Stimulated activated naive CD4-positive, alpha-beta T cell (primary cell): ENCODE measurements at regions not wholly inside any gene's neighbourhood (a gene's known extent, or its start where the extent isn't known, plus 50 kb on each side); places are given as distances from the start of the nearest gene placed in this dataset.

ENCODE experiments used
- DNase-seq, 6 experiments: peaks; one replicate each; lab custom pipeline; 2025; lab: John Stamatoyannopoulos, UW

DNA sequence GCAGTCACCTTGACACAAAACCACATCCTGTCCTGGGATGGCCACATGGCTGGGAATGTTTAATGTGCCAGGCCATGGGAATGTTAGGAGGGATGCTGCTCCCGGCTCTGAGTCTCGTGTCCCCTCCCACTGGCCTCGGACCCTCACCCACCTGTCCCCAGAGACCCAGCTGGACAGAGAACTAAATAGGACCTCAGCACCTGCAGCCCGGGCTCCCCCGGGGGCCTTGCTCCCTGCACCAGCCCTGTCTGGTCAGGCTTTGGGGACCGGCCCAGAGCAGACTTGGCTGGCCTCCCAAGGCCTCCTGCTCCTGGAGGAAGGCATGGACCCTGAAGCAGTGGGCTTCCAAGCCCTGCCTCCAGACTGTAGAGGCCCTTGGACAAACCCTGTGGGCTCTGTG is 100.0 kb upstream of the IQSEC1 start:
- no peak for DNase-seq

DNA sequence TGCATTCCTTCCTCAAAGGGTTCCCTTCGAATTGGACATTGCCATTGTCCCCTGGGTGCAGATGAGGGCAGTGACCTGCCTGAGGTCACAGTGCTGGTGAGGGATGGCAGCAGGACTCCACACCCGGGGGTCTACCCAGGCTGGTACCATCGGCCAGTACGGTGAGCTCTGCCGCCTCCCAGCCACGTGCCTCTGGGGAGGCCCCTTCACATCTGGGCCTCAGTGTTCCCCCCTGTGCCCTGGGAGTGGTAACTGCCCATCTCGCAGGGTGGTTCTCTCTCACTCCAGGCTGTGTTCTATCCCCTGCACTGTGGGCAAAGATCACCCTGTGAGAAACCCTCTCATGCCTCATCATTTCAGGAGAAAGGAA is 99.4 kb upstream of the IQSEC1 start:
- DNase-seq = no peak

DNA sequence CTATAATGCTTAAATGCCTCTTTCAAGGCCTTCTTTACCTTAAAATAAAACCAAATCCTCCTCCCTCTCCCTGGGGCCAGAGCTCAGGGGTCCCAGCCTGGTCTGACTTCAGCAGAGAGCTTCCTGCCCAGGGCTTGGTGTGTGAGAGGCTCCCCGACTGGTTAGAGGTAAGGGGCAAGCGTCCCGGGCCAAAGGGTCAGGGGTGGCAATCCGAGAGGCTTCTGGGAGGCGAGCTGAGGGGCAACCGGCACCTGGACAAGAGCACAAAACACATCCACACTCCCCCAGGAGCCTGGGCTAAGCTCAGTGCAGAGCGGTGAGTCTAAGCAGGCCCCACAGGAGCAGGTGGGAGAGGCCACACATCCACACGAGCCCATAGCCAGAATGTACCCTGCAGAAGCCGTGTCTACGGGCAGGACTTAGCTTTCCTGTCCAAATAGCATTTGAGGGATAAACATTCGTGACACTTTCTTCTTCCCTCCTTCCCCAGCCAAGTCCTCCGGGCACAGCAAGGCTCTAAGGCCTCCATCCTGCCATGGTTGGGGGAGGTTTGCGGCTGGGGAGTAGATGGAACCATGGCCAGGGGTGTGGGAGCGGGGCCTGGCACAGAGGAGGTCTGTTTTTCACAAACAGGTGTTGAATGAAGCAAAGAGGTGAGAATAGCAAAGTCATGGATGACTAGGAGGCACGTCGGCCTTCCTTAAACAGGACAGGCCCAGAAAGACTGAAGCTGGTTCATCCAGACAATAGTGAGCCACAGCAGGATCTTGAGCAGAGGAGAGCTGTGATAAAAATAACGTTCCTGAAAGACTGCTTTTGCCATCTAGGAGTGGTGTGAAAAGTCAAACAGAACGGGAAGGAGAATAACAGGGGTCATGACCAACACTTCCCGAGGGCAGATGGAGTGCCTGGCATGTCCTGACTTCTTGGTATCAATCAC is 98.7 kb upstream of the IQSEC1 start:
- no peak for DNase-seq

DNA sequence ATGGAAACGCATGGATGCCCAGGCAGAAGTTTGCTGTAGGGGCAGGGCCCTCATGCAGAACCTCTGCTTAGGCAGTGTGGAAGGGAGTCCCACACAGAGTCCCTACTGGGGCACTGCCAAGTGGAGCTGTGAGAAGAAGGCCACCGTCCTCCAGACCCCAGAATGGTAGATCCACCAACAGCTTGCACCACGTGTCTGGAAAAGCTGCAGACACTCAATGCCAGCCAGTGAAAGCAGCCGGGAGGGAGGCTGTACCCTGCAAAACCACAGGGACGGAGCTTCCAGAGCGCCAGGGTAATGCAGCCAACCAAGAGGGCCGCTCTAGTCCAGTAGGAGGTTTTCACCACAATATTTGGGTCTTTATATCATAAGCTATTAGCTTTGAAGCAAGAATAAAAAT is 97.1 kb upstream of the IQSEC1 start:
- DNase-seq = no peak

DNA sequence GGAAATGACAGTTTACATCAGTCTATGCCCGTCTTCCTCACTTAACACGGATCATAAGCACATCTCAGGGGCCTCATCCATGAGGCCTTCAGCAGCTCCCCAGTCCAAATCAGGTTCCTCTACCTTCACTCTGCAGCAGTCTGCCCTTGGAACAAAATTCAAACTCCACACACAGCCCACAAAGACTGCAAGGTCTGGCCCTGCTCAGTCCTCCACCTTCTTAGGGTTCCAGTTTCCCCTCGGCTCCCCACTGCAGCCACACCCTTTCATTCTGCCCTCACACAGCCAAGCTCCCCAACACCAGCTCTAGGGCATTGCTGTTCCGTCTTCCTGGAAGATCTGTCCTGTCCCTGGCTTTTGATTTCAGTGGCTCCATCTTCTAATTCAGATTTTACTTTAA is 95.2 kb upstream of the IQSEC1 start:
- no peak for DNase-seq

DNA sequence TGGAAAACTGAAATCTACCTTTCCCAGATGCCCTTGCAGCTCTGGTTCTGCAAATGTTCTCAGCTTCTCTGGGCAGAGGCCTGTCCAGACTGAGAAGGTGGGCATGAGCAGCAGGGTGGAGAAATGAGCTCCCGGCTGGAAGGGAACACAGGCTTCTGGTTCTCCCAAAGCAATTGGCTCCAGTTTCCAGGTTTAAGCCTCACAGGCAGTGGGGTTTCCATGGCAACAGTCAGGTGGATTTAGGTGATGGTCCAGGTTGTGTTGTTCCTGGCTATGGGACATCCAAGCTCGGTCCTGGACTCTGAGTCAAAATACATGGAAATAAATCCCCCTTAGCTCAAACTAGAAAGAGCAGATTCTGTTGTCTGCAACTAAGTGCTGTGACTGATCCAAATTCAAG is 94.6 kb upstream of the IQSEC1 start:
- DNase-seq = no peak

DNA sequence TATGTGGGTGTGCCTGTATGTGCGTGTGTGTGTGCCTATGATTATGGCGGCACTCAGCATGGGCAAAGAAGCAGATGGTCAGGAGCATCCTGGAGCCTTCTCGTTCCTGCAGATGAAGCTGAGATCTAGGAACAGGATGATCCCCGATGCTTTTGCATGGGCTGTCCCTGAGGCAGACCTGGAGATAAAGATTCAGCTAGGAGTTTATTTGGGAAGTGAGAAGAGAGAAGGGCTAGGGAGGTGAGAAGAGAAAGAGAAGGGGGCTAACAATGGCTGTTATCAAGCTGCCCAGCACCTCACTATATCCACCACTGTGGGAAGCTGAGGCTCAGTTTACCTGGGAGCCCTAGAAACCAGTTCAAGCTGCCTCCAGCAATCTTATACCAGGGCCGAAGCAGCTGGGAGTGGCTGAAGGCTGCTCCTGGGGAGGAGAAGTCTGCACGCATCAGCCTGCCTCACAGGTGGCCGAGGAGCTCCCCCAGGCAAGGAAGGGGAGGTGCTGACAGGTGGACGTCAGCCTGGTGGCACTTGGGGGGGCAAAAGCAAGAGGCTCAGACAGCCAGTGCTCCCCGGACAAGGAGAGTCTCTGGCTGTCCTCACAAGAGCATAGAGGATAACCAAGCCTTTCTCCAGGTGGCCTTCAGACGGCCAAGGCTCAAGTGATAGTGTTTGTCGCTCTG is 94.0 kb upstream of the IQSEC1 start:
- DNase-seq = no peak

DNA sequence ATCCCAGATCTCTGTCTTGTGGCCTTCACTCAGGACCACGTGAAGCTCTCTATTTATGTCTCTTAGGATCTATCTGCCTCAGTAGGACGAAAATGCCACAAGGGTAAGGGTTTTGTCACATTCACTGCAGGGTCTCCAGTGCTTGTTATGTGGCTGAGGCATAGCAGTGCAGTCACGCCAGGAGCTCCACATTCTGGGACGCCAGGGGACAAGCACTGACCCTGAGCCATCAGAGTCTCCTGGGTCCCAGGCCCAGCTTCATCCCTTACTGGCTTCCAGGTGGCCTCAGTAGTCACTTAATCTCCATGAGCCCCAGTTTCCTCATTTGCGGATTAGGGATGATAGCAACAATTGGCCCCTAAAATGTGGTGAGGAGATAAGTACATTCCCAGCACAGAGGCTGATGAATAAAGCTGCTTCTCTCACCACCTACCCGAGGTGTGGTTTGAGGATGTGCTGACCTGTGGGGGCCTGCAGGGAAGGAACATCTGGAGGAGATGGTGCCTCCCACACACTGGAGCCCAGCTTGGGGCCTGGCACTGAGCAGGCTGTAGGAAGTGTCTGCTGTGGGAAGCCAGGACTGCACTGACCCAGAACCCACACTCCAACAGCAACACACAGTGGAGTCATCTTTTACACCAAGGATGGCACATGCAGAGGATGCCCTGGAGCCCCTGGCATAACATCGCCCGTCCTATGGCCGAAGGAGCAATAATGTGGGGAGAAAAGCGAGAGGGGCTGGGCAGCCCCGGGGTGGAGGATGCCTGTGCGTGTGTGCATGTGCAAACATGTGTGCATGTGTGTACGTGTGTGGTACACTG is 93.2 kb upstream of the IQSEC1 start:
- no peak for DNase-seq

DNA sequence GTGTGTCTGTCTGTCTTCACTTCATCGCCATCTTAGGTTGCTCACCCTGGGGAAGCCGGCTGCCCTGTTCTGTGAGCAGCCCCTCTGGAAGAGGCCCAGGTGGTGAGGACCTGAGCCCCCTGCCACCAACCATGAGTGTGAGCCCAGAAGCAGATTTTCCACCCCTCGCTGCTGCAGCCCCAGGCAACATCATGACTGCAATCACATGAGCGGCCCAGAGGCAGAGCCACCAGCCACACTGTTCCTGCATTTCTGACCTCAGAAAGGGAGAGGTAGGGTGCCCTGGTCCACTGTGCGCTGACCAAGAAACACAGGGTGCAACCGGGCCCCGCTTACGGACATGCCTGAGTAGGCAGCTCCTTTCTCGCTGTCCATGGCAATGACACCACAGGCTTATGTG is 92.3 kb upstream of the IQSEC1 start:
- no peak for DNase-seq

DNA sequence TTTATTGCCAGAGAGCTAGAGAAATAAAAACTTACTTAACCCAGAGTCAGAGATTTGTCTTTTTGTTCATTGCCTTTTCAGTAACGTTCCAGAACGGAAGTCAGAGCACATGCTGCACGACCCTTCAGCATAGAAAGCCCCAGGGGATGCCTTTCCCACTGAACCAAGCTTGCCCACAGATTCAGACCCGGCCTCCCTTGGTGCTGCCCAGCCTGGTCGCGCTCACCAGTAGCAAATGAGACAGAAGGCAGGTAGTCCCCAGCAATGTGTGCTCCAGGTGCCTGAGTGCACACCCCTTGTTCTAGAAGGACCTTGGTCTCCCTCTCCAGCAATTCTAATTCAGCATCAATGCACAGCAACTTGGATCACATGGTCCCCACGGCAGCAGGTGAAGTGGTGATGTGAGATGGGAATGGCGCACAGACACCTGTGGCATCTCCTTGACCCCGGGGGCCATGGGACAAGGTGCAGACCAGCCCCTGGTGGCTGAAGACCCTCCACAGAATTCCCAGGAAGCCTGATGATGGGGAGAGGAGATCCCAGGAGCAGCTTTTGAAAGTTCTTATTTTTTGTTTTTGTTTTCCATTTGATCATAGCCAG is 91.8 kb upstream of the IQSEC1 start:
- DNase-seq = no peak

DNA sequence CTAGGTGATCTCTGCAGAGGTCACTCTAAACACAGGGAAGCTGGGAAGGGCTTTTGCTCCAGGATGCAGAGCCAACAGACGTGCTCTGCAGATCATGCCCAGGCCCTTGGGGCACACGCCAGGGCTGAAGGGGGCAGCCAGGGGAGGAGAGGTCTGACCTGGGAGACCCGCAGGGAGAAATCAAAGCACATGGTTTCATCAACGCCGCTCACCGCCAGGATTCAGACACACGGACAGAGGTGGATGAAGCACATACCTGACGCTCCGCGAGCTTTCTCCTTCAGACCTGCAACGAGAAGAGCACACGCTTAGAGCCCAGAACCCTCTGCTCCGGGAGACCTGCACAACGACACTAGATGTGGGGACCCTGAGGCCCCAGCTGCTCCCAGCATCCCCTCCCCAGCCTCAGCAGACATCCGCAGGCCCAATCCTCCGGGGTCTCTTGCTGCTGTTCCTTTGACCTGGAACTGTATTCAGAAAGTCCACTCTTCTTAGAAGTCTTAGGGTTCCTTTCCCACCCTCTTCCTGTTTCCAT is 90.7 kb upstream of the IQSEC1 start:
- DNase-seq = no peak

DNA sequence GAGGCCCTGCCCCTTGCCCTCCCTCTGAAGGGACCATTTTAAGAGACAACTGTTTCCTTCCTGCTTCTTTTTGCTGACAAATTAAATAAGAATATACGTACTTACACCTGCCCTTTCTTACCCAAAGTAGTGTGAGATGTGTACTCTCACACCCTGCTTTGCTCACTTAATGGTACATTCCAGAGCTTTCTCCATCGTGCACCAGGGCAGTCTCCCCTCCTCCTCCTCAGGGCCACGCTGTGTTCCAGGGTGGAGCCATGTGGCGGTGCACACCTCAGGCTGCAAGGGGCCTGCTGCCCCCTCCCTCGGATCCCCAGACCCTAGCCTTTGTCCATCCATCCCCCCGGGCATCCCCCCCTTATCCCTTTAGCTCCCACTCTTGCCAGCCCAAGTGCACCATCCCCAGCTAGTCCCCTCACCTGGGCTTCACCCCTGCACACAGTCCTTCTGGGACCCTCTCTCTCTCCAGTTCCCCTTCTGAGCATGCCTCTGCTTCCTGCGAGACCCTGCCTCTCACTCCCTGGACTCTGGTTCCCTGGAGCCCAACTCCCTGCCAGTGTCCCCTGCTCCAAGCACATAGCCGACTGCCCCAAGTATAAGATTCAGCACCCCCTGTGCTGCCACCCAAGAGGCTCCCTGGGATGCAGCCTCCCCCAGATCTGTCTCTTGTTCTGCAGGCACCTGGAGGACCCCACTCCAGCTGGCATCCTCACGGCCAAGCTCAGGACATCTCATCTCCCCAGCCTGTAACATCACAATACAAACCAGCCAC is 89.5 kb upstream of the IQSEC1 start:
- no peak for DNase-seq

DNA sequence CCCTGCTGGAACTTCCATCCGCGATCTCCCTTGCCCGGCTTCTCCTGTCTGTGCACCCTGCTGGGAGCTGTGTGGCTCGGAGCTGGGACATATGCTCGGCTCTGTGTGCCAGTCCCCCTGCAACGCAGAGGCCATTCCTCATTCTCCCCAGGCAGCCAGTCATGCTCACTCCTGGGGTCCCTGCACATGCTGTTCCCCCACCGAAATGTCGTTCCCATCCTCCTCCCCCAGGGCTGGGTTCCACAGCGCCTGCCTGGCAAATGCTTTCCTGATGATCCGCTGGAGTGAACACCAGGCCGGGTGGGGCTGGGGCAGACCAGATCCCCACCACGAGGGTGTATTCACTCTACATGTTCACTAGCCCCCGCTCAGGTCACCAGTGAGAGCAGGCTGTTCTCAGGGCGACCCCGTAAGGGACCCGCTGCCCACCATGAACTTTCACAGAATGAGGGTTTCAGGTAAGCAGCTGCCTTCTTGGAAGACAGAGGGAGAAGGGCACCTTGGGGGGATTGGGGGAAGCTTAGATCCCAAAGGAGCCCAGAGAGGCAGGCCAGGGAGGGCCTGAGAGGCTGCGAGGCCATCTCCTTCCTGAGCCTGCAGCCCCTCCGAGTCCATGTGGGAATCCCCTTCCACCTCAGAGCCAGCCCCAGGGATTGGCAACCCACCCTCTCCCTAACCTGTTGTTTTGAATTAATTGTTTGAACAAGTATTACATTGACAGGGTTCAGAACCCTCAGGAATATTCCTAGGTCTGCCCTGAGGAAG is 88.7 kb upstream of the IQSEC1 start:
- no peak for DNase-seq

DNA sequence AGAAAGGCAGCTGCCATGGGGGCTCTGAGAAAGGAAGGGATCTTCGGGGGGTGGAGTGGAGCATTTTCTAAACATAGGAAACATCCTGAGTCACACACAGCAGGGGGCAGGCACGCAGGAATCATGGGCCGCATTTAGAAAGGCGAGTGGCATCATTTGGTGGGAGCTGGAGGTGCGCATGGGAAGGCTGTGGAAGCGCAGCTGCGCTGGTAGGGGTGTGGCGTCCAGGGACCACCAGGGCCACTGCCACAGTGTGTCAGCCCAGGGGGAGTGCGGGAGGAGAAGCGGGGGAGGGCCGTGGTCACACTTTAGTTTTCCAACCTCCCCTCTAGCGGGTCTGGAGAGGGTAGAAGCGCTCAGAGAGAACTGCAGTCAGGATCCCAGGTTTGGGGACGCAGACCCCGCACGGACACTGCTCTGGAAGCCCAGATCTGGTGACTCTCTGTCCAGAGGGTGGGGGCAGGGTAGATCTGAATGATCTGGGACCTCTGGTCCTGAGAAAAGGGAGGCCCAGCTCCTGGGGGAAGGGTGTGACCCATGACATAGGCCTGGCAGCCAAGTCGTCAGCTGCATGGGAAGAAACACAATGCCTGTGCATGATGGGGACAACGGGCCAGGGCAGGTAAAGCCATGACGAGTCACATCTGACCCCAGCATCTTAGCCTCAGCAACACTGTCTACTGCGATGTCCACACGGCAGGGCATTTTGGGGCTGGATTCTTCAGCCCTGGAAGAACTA is 88.0 kb upstream of the IQSEC1 start:
- no peak for DNase-seq

DNA sequence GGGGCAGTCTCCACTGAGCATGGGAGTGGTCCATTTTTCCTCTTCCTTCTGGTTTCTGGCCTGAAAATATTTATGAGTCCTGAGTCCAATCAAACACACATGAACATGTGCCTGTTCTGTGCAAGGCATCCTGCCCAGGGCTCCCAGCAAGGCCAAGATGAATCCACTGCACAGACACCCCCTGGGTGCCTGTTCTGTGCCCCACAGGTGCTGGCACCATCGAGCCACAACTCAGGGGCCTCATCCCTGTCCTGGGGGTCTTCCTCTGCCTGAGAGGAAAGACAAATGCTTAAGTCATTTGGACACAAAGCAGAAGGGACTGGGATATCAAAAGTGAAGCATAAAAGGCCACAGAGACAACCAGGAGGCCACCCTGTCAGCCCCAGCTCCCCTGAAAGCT is 87.4 kb upstream of the IQSEC1 start:
- DNase-seq = no peak

DNA sequence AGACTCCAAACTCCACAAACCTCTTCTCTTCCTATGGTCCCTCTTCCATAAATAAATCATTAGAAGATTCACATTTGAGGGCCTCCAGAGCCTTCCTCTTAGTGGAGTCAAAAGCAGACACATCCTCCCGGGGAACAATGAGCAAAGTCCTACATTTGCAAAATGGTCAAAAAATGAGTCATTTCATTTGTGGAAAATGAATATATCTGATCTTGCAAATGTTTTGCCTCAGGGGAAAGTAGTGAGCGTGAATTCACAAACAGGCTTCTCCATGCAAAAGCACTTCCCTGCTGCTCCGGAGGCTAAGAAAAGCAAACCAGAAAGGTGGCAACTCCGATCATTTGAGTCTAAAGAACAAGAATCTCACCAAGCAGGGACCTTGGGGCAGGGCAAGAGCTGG is 86.7 kb upstream of the IQSEC1 start:
- no peak for DNase-seq

DNA sequence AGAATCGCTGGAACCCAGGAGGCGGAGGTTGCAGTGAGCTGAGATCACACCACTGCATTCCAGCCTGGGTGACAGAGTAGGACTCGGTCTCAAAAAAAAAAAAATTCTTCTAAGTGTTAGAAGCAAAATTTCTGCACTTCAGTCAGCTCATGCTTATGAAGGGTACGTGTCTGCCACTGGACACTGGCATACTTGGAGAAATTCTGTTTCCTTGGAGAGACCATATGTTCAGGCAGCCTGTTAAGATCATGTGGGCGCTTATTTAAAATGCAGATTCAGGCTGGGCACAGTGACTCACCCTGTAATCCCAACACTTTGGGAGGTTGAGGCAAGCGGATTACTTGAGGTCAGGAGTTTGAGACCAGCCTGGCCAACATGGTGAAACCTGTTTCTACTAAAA is 85.6 kb upstream of the IQSEC1 start:
- DNase-seq = no peak

DNA sequence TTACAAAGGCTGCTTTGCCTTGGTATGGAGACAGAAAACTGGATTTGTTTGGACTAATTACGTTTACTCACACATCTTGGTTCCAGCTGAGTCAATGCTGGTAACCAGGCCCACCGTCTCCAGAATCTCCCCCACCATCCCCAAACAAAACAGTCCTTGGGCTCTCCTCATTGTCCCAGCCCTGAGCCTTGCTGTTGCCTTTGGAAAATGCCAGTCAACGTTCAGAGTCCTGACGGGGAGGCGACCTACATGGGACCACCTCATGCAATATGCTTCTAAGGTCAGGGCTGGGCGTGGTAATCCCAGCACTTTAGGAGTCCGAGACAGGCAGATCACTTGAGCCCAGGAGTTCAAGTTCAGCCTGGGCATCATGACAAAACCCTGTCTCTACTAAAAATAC is 85.2 kb upstream of the IQSEC1 start:
- no peak for DNase-seq

DNA sequence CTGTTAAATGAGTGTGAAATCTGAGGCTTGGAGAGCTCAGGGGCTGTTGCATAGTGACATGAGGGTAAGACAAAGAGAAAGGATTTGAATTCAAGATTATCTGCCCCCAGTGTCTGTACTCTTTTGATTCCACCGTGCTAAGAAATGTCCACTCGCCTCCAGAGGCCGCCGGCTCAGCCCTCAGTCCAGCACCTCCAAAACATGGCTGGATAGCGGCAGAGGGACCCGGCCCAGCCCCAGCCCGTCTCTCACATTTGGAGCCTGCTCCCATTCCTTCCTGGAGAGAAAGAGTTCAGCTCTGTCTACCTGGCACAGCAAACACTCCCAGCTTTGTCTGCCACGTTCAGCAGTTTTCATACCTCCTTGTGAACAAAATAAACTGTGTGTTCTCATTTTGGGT is 84.8 kb upstream of the IQSEC1 start:
- no peak for DNase-seq
